GM19238 (cell line): ENCODE measurements at regions not wholly inside any gene's neighbourhood (a gene's known extent, or its start where the extent isn't known, plus 50 kb on each side); places are given as distances from the start of the nearest gene placed in this dataset.
"Not testable (repeated sequence)": the region's sequence is repeated elsewhere in the genome, so short reads cannot be mapped to it uniquely, and the experiment has no call there.

Source experiments
- DNase-seq: peaks from one replicate; pipeline ENCODE4 v3.0.0; 2011; ENCODE audit warnings: low spot score; ENCODE audit not compliant: insufficient read length

DNA sequence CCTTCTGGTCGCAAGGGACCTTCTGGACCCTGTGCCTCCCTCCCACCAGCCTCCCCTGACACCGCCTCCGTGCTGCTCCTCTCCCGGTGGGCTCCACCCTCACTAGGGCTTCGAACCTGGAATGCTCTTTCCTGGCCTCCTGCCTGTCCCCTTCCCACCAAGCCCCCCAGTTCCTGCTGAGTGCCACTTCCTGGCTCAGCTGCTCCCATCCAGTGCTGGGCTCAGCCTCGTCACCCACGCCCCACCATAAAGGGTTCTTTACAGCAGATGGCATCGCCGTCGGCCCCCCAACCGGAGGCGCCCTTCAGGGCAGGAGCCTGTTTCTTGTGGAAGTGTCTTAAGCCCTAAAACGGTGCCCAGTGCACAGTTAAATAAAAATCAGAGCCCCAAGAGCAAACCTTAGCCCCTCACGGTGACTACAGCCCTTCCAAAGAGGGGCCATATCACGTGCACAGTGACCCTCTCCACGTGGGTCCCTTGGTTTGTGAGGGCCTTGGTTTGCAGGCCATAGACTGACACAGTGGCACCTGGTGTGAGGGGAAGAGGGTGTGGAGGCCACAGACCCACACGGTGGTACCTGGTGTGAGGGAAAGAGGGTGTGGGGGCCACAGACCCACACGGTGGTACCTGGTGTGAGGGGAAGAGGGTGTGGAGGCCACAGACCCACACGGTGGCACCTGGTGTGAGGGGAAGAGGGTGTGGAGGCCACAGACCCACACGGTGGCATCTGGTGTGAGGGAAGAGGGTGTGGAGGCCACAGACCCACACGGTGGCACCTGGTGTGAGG, 111.4 kb downstream of the METRNL start:
- DNase-seq, result no peak

DNA sequence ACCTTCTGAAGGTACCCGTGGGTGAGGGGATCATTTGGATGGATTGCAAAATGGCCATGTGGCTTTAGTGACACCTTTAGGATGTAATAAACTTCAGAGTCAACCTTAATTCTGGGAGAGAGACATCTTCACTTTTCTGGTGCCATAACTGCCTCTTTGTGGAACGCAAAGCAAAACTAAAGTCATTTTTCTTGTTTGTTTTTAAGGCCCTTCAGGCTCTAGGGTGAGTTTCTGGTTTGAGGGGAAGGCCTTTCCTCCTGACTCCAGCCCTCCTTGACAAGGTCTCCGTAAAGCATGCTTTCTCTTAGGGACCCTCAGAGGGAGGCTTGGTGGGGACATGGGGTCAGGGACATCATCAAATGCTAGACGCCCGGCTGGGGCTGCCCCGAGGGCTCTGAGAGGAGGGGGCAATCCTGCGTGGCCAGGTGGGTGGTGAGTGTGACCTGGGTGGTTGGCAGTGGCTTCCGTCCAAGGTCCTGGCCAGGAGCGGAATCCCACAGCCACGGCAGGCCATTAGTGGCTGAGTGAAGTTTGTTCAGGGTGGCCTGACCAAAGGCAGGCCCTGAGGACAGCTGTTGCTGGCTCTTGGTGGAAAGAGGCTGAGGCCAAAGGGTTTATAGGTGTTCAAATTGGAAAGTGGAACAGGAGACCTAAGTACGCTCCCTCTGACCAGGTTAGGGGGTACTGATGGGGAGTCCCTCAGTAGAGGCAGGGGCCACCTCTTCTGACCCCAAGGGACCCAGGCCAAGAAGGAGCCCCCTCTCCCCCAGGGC, 112.2 kb downstream of the METRNL start:
- DNase-seq, result no peak

DNA sequence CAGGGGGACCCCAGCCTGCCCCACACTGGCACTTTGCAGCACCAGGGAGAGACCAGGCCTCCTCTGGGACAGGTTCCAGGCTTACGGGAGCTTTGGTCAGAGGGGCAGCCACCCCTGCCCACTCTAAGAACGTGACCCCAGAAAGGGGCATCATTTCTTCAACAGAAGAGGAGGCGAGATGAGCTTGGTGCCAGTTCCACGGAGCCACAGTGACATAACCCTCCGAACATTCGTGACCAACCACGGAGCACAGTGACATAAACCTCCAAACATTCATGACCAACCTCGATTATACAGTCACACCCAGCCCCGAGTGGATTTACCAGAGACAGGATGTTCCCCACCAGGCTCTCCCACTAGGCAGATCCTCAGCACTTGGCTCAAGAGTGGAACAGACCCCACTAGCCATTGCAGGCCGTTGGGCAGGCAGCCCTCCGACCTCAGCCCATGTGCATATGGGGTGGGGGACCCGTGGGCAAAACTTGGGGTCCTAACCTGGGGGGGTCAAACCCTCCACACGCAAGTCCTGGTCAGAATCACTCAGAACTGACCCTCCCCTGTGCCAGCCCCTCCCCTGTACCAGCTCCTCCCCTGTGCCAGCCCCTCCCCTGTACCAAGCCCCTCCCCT, 112.9 kb downstream of the METRNL start:
- no peak for DNase-seq

DNA sequence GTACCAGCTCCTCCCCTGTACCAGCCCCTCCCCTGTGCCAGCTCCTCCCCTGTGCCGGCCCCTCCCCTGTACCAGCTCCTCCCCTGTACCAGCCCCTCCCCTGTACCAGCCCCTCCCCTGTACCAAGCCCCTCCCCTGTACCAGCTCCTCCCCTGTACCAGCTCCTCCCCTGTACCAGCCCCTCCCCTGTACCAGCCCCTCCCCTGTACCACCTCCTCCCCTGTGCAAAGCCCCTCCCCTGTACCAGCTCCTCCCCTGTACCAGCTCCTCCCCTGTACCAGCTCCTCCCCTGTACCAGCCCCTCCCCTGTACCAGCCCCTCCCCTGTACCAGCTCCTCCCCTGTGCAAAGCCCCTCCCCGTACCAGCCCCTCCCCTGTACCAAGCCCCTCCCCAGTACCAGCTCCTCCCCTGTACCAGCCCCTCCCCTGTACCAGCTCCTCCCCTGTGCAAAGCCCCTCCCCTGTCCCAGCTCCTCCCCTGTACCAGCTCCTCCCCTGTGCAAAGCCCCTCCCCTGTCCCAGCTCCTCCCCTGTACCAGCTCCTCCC, 113.5 kb downstream of the METRNL start:
- DNase-seq, result not testable (repeated sequence)

DNA sequence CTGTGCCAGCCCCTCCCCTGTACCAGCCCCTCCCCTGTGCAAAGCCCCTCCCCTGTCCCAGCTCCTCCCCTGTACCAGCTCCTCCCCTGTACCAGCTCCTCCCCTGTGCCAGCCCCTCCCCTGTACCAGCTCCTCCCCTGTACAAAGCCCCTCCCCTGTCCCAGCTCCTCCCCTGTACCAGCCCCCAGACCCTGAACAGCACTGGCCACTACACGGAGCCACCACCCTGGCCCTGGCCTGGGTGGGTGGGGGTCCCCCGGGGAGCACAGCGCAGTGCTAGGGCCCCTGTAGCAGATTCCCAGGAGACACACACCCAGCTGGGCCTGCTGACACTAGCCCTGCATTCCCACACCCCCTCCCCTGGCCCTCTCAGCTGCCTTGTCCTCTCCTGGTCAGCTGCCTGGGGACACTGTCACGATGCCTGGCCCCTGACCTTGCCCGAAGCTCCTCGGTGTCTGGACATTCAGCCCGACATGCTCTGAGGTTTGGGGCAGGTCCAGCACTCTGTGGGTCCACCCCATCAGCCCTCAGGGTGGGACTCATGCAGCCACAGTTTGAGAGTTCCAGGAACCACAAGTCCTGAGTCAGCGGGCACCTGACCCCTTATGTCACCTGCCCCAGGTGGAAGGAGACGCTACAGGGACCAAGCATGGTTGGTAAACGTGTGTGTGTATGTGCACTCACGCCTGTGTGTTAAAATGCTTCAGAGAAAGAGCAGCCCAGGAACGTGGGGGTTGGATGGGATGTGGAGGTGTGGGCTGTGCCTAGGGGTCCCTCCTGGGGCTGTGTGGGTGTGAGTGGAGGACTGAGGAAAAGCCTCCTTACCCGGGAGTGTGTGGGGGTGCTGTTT, 114.2 kb downstream of the METRNL start:
- DNase-seq, result no peak

DNA sequence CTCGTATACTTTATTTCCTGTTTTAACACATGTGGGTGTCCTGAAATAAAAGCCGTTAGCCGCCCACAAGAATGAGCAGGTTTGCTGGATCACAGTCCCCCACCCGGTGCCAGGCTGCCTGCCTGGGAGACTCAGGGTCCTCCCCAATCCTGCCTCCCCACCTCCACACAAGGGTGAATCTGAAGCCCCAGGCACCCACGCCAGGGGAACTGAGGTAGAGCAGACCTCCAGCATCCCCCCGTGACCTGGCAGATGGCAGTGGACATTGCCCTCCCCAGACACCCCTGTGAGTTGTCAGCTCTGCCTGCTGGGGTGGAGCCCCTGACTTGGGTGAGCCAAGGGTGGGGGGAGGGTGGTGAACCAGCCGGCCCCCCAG, 114.8 kb downstream of the METRNL start:
- DNase-seq, result no peak

DNA sequence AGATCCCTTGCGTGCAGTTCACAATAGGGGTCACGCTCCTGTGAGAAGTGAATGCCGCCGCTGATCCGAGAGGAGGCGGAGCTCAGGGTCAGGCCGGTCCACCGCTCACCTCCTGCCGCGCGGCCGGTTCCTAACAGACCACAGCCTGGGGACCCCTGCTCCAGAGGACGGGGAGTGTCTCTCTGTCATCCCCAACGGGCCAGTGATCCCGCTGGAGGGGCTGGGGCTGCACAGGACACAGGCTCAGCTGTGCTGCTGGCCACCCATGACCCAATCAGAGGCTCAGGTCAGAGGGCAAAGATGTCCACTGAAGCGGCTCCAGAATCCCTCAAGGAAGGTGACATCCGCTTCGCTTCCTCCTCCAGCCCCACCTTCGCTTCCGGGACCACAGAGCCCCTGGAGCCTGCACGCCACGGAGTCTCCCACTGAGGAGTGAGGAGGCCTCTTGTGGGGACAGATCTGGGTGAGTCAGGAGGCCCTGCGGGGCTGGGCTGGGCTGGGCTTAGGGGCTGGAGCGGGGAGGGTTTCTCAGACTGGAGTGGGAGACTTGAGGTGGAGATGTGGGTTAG, 115.4 kb downstream of the METRNL start:
- DNase-seq, result no peak

DNA sequence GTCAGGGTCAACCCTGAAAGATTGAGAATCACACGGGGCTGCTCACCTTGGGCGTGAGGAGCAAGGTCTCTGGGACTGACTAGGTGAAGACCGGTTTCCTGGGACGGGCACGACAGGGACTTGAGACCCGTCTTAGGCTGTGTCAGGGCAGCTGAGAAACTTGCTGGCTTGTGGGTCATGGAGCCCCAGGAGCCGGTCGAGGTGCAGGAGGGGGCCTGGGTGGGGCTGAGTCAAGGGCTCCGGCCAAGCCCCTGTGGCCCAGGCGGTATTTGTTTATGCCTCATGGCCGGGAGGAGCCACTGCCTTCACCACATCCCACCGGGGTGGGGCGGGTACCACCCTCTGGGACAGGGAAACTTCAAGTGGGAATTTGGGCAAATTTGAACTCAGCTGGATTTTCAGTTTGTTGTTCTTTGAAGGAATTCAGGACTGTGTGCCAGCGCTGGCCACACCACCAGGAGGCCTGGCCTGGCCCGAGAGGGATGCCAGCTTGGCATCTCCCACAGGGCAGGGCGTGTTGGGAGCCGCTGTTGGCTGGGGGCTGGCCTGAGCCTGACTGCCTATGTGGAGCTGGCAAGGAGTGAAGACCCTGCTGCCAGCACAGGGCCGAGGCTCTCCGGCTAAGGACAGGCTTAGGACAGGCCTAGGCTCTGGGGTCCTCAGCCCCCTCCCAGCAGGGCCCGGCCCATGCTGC, 116.1 kb downstream of the METRNL start:
- DNase-seq, result no peak

DNA sequence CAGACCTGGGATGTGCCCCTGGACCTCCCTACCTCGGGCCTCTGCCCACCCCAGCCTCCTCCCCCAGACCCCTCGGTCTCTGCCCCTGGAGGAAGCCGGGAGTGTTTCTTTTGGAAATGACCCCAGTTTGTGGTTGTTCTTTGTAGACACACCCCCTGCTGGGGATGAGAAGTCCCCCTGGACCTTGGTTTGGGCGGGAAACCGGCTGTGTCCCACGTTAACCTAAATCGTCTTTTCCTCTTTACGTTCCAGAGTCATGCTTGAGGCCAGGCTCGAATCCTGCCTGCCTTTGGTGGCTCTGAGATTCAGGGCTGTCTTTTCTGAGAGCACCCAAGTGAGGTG, 116.6 kb downstream of the METRNL start:
- no peak for DNase-seq

DNA sequence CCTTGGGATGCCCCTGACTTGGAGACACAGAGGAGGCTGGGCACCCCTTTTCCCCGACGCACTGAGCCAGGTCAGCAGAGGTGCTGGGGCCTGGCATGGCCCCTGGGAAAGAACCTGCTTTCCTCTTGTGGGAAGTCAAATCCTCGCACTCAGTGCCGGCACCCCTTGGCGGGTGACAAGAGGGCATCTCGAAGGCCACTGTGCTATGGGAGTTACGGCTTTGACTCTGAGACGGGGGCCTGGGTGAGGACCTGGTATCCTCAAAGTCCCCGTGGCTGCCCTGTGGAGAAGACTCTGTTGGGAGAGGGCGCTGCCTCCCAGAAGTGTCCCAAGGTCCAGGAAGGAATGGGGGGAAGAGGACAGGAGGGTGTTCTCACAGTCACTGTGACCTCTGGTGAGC, 117.0 kb downstream of the METRNL start:
- DNase-seq, result no peak

DNA sequence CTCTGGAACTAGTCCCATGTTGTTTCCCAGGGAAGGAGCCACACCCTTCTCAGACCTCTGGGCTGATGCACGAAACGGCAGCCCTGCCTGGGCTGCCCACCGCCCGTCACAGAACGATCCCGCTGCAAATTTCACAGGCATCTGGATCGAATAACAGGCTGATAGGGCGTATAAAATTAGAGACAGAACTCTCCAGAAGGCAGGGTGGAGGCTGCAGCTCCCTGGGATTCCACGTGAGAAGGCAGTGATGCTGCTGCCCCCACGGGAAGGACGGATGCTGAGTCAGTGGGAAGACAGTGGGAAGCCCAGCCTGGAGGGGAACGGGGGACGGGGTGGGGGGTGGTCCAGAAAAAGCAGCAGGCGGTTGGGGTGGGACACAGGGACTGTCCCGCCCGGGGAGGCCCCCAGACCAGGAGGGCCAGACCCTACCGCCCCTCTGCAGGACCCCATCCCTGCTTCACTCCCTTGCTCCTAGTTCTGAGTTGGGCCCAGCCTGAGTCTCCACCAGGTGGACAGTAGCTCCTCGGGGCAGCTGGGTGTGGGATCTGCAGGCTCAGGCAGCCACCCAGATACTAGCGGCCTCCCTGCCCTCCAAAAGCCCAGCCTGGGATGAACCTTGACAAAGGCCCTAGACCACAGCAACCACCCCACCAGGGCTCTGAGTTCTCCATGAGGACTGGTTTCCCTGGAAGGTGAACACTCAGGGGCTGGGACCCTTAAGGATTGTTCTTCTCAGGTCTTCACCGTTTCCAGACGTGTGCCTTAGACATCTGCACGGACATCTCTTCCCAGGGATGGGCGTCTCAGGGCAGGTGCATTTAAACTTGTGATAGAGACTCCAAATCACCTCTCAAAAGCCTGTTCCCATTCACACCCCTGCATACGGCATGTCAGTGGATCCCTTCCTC, 117.8 kb downstream of the METRNL start:
- DNase-seq, result no peak

DNA sequence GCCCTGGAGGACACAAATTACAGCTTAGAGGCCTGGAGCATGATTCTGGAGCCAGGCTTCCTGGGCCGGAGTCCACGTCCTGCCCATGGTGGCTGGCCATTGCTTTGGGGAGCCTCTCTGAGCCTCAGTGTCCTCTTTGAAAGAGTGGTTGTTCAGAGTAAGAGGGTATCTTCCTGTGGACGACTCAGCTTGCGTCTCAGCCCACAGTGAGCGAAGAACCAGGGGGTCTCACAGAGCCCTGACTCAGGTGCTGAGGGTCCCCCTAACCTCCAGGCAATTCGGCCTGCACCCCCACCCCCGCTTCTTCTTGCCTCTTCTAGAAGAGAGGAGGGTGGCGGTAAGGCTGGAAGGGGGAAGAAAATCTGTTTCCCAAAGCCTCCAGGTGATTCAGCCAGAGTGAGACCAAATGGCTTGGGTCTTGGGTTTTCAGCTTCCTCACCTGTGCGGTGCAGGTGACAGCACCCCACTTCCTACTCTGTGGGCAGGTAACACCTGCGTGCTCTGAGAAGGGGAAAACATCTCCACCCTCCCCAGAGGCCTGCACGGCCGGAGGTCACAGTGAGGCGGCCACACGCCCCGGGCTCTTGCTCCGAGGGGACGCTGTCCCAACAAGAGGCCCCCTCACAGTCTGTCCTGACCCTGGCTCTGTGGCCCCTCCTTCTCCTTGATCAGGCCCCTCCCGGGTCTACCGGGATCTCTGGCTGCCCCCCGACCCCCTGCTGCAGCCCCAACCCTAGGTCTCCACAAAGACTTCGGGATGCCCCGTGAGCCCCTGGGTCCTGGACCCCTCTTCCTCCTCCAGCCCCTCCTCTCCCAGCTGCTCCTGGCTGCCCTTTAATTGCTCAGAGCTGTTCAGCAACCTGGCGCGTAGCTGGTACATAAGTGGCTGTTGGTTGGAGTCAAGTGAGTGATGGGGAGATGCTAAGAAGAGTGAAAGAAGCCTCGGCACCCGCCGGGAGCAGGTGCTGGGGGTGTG, 119.2 kb downstream of the METRNL start:
- DNase-seq, result no peak

DNA sequence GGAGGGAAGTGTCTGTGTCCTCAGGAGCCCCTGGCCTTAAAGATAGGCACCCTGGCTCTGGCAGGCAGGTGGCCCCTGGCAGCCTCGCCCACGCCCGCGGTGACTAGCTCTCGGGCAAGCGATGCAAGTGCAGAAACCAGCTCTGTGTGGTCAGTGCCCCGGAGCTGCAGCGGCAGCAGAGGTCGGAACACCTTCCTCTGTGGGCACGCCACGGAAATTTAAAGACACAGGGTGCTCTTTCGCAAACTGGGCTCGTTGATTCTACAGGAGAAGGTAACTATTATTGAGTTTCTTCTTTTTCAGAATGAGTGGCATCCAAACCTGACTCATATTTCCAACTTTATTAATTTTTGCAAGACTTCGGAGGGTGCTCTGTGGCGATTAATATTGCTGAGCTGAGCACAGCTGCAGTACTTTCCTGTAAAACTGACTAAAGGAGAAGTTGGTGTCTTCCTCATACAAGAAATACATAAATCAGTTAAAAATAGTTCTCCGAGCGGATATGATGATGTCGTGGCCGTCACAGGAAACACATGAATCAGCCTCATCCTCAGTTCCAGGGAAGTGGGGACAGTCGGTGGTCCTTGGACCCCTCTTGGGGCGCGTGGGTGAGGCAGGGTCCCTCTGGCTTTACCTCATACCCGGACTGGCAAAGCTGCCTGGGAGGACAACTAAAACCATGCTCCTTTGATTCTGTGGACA, 120.2 kb downstream of the METRNL start:
- no peak for DNase-seq

DNA sequence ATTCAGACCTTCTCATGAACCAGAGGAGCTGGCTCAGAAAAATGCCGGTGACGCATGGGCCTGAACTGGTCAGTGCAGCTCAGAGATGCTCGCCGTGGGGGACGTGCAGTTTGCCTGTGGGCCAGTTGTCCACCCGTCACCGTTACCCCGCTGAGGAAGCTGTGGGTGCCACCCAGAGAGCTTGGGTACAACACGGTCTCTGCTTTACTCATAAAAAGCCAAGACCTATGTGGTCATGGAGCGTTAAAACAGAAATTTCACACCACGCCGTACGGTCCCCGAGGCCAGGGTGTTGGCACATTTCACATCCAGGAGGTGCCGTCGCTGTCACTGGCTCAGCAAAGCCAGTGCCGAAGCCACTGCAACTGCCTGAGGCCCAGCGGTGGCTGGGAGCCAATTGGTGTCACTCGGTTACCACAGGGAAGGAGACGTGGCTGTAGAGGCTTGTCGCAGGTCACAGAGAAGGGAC, 120.9 kb downstream of the METRNL start:
- no peak for DNase-seq

DNA sequence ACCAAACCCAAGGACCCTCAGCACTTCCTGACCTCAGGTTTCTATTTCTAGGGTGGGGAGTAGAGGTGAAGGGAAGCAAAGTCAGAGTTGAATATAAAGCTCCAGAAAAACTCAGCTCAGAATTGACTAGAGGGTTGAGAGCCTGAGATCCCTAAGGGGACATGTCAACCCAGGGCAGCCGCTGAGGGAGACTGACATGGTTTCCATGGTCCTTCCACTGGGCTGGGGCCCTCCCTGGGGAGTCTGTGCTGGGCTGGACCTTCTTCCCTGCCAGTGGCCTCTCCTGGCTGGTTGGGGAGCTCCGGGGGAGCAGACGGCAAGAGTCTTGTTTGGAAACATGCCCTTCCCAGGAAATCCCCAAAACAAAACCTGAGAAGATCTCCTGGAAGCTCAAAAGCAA, 121.3 kb downstream of the METRNL start:
- no peak for DNase-seq

DNA sequence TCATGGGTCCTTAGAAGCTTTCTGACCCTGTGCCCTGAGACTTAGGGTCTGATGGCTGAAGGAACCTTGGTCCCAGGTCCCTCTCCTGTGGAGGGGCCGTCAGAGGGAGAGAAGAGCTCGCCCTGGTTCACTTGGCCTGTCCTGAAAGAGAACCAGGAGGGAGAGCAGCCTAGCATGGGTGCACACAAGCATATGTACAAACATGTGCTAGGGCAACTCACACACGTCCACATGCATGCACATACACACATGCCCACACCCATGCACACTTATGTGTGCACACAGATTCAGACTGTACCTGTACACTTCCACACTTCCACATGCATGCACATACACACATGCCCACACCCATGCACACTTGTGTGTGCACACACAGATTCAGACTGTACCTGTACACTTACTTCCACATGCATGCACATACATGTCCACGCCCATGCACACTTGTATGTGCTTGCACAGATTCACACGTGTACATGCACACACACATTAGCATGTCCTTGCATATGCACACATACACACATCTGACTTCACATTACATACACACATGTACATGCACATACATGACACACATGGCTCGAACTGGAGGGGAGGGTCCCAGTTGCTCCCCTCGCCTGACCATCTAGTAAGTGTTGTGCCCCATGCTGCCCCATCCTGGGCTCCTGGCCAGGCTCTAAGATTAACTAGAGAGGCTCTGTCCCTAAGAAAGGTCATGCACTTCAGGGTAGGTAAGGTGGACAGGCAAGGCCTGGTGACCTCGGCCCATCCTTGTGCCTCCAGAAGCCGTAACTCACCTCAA, 122.0 kb downstream of the METRNL start:
- DNase-seq, result no peak
